Skeletal muscle tissue (tissue), 3 donors: ENCODE measurements at regions not wholly inside any gene's neighbourhood (a gene's known extent, or its start where the extent isn't known, plus 50 kb on each side); places are given as distances from the start of the nearest gene placed in this dataset.
A peak's percentile ranks its signal among the peaks of the same experiment; 100 is the strongest.
"Not testable (repeated sequence)": the region's sequence is repeated elsewhere in the genome, so short reads cannot be mapped to it uniquely, and the experiment has no call there.

Source experiments
- H3K27ac ChIP-seq: one replicate; pipeline ENCODE4 v1.7.0; 2013; ENCODE audit warnings: mild to moderate bottlenecking, low read depth, low read length, inconsistent platforms
- H3K27me3 ChIP-seq, 3 donors: one replicate each; pipeline ENCODE4 v1.7.0; 2013; ENCODE audit warnings: low read length in 3 of 3; ENCODE audit not compliant: control insufficient read depth in 3 of 3, insufficient read depth in 3 of 3
- H3K36me3 ChIP-seq, 3 donors: one replicate each; pipeline ENCODE4 v1.7.0; 2013; ENCODE audit warnings: low read length in 3 of 3; ENCODE audit not compliant: control insufficient read depth in 3 of 3, insufficient read depth in 3 of 3
- H3K4me1 ChIP-seq, 3 donors: one replicate each; pipeline ENCODE4 v1.7.0; 2013; ENCODE audit warnings: low read length in 3 of 3, mild to moderate bottlenecking in 3 of 3; ENCODE audit not compliant: control insufficient read depth in 3 of 3, insufficient read depth in 3 of 3
- H3K4me3 ChIP-seq, 3 donors: one replicate each; pipeline ENCODE4 v1.7.0; 2013; ENCODE audit warnings: low read length in 3 of 3
- H3K9ac ChIP-seq, 3 donors: one replicate each; pipeline ENCODE4 v1.7.0; 2013; ENCODE audit warnings: low read length in 3 of 3, mild to moderate bottlenecking in 3 of 3, moderate library complexity in 2 of 3, low read depth in 1 of 3
- H3K9me3 ChIP-seq, 3 donors: one replicate each; pipeline ENCODE4 v1.7.0; 2013; ENCODE audit warnings: low read length in 3 of 3; ENCODE audit not compliant: control insufficient read depth in 3 of 3
- donor health status: Osteomylitis.

DNA sequence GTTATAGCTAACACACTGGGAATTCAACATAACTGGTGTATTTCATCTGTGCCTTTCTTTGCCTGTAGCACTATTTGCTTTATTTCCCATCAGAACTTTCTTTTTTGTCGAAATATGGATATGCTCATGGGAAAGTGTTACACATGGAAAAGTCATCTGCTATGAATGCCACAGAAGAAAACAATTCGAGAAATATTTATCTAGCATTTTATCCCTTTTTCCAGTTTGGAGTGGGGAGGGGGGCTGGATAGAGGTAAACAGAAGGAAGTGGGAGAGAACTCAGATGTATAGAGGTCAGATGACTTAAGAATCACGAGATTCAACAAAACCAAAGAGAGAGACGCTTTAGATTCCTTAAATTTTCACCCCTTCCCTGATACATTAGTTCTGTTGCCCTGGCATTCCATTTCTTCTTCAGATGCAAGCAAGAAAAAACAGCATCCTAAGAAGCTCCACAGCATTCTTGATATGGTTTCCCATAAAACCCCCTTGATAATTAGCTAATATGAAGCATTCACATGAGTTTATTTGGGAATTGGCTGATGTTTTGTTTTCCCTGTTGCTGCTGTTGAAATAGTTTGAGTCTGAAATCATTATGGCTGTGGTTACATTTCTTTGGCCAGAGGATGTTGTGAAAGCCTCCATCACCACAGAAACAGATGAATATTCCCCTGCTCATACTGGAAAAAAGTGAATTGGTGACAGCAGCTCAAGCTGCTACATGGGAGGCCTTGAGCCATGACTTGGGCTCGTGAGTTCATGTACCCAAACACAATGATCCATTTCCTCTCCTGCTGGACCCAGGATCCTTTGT lies 335.8 kb upstream of the DAB2 start:
- Histone ChIP-seq H3K9ac (peak overlapping the region in 1 of 3 donors; percentile 40), H3K27me3 (no peaks in the 10 kb centered on the region), H3K4me3 (no peak overlapping the region), H3K4me1 (no peaks in the 10 kb centered on the region), H3K9me3 (no peaks in the 10 kb centered on the region), H3K27ac (peak overlapping the region; percentile 70), H3K36me3 (no peaks in the 10 kb centered on the region)

- Histone ChIP-seq H3K9ac (no peak overlapping the region), H3K27ac (peak overlapping the region; percentile 70), H3K27me3 (no peaks in the 10 kb centered on the region), H3K4me3 (no peak overlapping the region), H3K4me1 (no peaks in the 10 kb centered on the region), H3K36me3 (no peaks in the 10 kb centered on the region), H3K9me3 (no peaks in the 10 kb centered on the region)
Measured at GRCh38 chr5:39759701-39760100, 334.9 kb upstream of the DAB2 start.

- H3K27ac ChIP-seq = peak overlapping the region; percentile 54
Measured at GRCh38 chr5:39758426-39758825, 333.6 kb upstream of the DAB2 start.

GRCh38 chr5:39757131-39757530 lies 332.4 kb upstream of the DAB2 start:
- no peak overlapping the region for H3K4me3 ChIP-seq
- H3K4me1 ChIP-seq = no peaks in the 10 kb centered on the region
- no peaks in the 10 kb centered on the region for H3K9me3 ChIP-seq
- no peak overlapping the region for H3K27ac ChIP-seq
- H3K27me3 ChIP-seq = no peaks in the 10 kb centered on the region
- H3K9ac ChIP-seq = no peak overlapping the region
- H3K36me3 ChIP-seq = no peaks in the 10 kb centered on the region

More at GRCh38 chr5:39758426-39758825, 333.6 kb upstream of the DAB2 start:
- Histone ChIP-seq H3K9ac (no peak overlapping the region), H3K36me3 (no peaks in the 10 kb centered on the region), H3K9me3 (no peaks in the 10 kb centered on the region), H3K4me1 (no peaks in the 10 kb centered on the region), H3K4me3 (no peak overlapping the region), H3K27me3 (no peaks in the 10 kb centered on the region)

GRCh38 chr5:39755986-39756385 lies 331.2 kb upstream of the DAB2 start:
- Histone ChIP-seq H3K27me3 (no peaks in the 10 kb centered on the region), H3K9me3 (no peaks in the 10 kb centered on the region), H3K27ac (no peak overlapping the region), H3K4me1 (no peaks in the 10 kb centered on the region), H3K4me3 (no peak overlapping the region), H3K9ac (no peak overlapping the region), H3K36me3 (no peaks in the 10 kb centered on the region)

- no peaks in the 10 kb centered on the region for H3K27me3 ChIP-seq
- no peak overlapping the region for H3K4me3 ChIP-seq
- no peak overlapping the region for H3K27ac ChIP-seq
- no peak overlapping the region for H3K9ac ChIP-seq
- H3K36me3 ChIP-seq = no peaks in the 10 kb centered on the region
- H3K9me3 ChIP-seq = no peaks in the 10 kb centered on the region
- no peaks in the 10 kb centered on the region for H3K4me1 ChIP-seq
Measured at GRCh38 chr5:39755452-39755851, 330.7 kb upstream of the DAB2 start.

- not testable (repeated sequence) for H3K36me3 ChIP-seq, H3K27me3 ChIP-seq, H3K9me3 ChIP-seq, H3K9ac ChIP-seq, H3K4me1 ChIP-seq, H3K27ac ChIP-seq, H3K4me3 ChIP-seq
Measured at GRCh38 chr5:39753747-39754146, 329.0 kb upstream of the DAB2 start.

GRCh38 chr5:39750661-39751060 lies 325.9 kb upstream of the DAB2 start:
- no peaks in the 10 kb centered on the region for H3K36me3 ChIP-seq
- no peak overlapping the region for H3K27ac ChIP-seq
- H3K4me3 ChIP-seq = no peak overlapping the region
- H3K27me3 ChIP-seq = no peaks in the 10 kb centered on the region
- H3K9ac ChIP-seq = no peak overlapping the region
- H3K4me1 ChIP-seq = no peaks in the 10 kb centered on the region
- H3K9me3 ChIP-seq = no peaks in the 10 kb centered on the region

DNA sequence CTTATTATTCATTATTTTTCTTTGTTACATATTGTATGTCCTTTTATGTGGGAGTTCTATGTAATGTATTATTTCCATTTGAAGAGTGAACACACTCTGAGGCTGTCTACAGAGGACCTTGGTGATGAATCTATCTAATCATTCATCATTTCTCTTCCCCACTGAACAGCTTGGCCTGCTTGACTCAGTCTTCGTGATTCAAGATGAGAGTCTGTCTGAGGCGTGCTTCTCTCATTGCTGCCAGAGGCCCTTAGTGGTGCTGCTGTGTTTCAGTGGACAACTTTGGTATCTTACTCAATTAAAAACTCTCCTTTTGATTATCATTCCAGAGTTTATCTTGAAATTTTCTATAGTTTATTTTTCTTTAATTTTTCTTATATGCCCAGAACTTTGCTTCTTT lies 318.1 kb upstream of the DAB2 start:
- no peak overlapping the region for H3K4me3 ChIP-seq
- H3K36me3 ChIP-seq = no peaks in the 10 kb centered on the region
- no peaks in the 10 kb centered on the region for H3K9me3 ChIP-seq
- H3K27me3 ChIP-seq = no peaks in the 10 kb centered on the region
- no peaks in the 10 kb centered on the region for H3K4me1 ChIP-seq
- H3K9ac ChIP-seq = no peak overlapping the region
- no peak overlapping the region for H3K27ac ChIP-seq

DNA sequence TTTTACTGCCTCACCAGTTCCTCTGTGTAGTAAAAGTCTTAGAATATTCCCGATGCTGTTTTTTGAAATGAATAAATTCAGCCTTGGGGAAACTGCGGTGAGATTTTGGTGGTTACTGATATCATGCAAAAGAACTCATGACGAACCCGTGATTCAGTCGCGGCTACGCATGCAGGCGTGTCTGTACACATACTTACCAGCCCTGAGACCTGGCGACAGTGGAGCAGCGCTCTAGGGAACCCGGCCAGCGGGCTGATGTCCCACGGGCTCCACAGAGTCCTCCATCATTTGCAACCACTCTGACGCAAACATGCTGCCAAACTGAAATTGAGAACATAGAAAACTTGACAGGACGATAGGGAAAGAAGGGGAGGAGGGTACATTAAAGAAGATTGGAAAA lies 315.6 kb upstream of the DAB2 start:
- Histone ChIP-seq H3K4me1 (no peaks in the 10 kb centered on the region), H3K27ac (no peak overlapping the region), H3K9me3 (no peaks in the 10 kb centered on the region)

More for the DNA sequence above, 315.6 kb upstream of the DAB2 start:
- Histone ChIP-seq H3K9ac (no peak overlapping the region), H3K4me3 (no peak overlapping the region), H3K36me3 (no peaks in the 10 kb centered on the region), H3K27me3 (no peaks in the 10 kb centered on the region)
